SU-DHL-6 (cell line): ENCODE measurements at regions not wholly inside any gene's neighbourhood (a gene's known extent, or its start where the extent isn't known, plus 50 kb on each side); places are given as distances from the start of the nearest gene placed in this dataset.

Source experiments
- H2AFZ ChIP-seq: fragments of 200-600 bp; sonication (generic); 2 replicates; pipeline ENCODE4 v1.6.1; 2014; ENCODE audit warnings: low read depth, mild to moderate bottlenecking, moderate library complexity, mixed read lengths, antibody characterized with exemption, low read length; ENCODE audit not compliant: severe bottlenecking
- H3F3A ChIP-seq: fragments of 200-600 bp; shearing (Covaris generic); 2 replicates; pipeline ENCODE4 v1.6.0; 2016; ENCODE audit warnings: antibody characterized with exemption, mild to moderate bottlenecking; ENCODE audit not compliant: insufficient read depth
- H3K27ac ChIP-seq: fragments of 200-600 bp; sonication (generic); 2 replicates; pipeline ENCODE4 v1.5.1; 2016; ENCODE audit warnings: low read depth, mild to moderate bottlenecking, low read length, moderate library complexity, mixed read lengths
- H3K27me3 ChIP-seq: fragments of 200-600 bp; sonication (generic), shearing (Covaris generic); 2 replicates; pipeline ENCODE4 v1.6.0; 2014; ENCODE audit warnings: mild to moderate bottlenecking, low read length
- H3K36me3 ChIP-seq: fragments of 200-600 bp; sonication (generic); 2 replicates; pipeline ENCODE4 v1.6.1; 2014; ENCODE audit warnings: mild to moderate bottlenecking, low read length, mixed read lengths
- H3K4me2 ChIP-seq: fragments of 300-600, 200-600 bp; shearing (Covaris generic), sonication (generic); 2 replicates; pipeline ENCODE4 v1.6.0; 2014; ENCODE audit warnings: low read length, low read depth, mild to moderate bottlenecking; ENCODE audit not compliant: poor library complexity, severe bottlenecking
- H3K4me3 ChIP-seq: fragments of 200-600 bp; sonication (generic); 2 replicates; pipeline ENCODE4 v1.5.1; 2014; ENCODE audit warnings: antibody characterized with exemption, low read length, mild to moderate bottlenecking, mixed read lengths; ENCODE audit not compliant: insufficient read depth, poor library complexity, severe bottlenecking
- H3K79me2 ChIP-seq: fragments of 200-600 bp; sonication (generic); 2 replicates; pipeline ENCODE4 v1.6.1; 2014; ENCODE audit warnings: mild to moderate bottlenecking, low read length, moderate library complexity; ENCODE audit not compliant: insufficient read depth
- H3K9ac ChIP-seq: fragments of 200-600 bp; sonication (generic); 2 replicates; pipeline ENCODE4 v1.7.0; 2014; ENCODE audit warnings: mild to moderate bottlenecking, low read length
- H3K9me2 ChIP-seq: fragments of 200-600 bp; sonication (generic); replicated peaks from 2 replicates; pipeline ENCODE4 v1.6.1; 2014; ENCODE audit warnings: low read length; ENCODE audit not compliant: insufficient read depth
- H3K9me3 ChIP-seq: fragments of 200-600 bp; sonication (generic); 2 replicates; pipeline ENCODE4 v1.6.1; 2014; ENCODE audit warnings: low read length, mixed read lengths; ENCODE audit not compliant: insufficient read depth
- H4K20me1 ChIP-seq: fragments of 200-600 bp; sonication (generic); 2 replicates; pipeline ENCODE4 v1.6.1; 2014; ENCODE audit warnings: low read depth, mild to moderate bottlenecking, antibody characterized with exemption, low read length, moderate library complexity, mixed read lengths
- EZH2phosphoT487 ChIP-seq: fragments of 200-600 bp; sonication (generic), shearing (Covaris generic); conservative IDR thresholded peaks from 2 replicates; pipeline ENCODE4 v1.6.1; 2018; ENCODE audit warnings: mild to moderate bottlenecking, antibody characterized with exemption, low read length, moderate library complexity, mixed read lengths
- TF ChIP-seq, protein P1 (sequence below): fragments of 200-600 bp; sonication (generic); IDR thresholded peaks from one replicate; pipeline ENCODE4 v1.5.1; 2017; ENCODE audit warnings: antibody characterized with exemption, mild to moderate bottlenecking, low read length, moderate library complexity; ENCODE audit not compliant: insufficient read depth, poor library complexity, severe bottlenecking

DNA sequence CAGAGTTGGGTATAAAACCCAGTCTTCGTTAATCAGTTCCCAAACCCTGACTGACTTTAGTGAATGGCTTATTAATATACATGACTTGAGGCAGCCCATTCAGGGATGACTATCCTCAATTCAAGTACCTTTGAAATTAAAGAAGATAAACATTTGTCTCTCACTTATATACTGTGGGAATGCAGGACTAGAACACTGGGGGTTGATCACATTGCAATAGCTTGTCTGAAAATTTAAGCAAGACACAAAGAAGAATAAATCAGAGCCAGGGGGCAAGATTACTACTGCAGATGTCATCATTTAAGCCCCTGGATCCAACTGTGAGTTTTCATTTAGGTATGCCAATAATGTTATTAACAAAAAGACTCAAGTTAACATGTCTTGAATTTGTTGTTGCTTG, 647.7 kb downstream of the ZPLD1 start:
- no peak overlapping the region for H2AFZ ChIP-seq
- H3K36me3 ChIP-seq: no peaks in the 10 kb centered on the region
- H3K9me3 ChIP-seq: no peaks in the 10 kb centered on the region
- H3K79me2 ChIP-seq: no peaks in the 10 kb centered on the region
- H3K4me2 ChIP-seq: no peak overlapping the region
- H3F3A ChIP-seq: no peaks in the 10 kb centered on the region
- H3K9me2 ChIP-seq: no peaks in the 10 kb centered on the region
- TF ChIP-seq EZH2phosphoT487: no peak
- TF ChIP-seq, protein P1, sequence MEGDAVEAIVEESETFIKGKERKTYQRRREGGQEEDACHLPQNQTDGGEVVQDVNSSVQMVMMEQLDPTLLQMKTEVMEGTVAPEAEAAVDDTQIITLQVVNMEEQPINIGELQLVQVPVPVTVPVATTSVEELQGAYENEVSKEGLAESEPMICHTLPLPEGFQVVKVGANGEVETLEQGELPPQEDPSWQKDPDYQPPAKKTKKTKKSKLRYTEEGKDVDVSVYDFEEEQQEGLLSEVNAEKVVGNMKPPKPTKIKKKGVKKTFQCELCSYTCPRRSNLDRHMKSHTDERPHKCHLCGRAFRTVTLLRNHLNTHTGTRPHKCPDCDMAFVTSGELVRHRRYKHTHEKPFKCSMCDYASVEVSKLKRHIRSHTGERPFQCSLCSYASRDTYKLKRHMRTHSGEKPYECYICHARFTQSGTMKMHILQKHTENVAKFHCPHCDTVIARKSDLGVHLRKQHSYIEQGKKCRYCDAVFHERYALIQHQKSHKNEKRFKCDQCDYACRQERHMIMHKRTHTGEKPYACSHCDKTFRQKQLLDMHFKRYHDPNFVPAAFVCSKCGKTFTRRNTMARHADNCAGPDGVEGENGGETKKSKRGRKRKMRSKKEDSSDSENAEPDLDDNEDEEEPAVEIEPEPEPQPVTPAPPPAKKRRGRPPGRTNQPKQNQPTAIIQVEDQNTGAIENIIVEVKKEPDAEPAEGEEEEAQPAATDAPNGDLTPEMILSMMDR: no peak
- no peaks in the 10 kb centered on the region for H3K27me3 ChIP-seq
- H3K9ac ChIP-seq: no peak overlapping the region
- no peaks in the 10 kb centered on the region for H4K20me1 ChIP-seq
- H3K4me3 ChIP-seq: no peak overlapping the region
- H3K27ac ChIP-seq: no peak overlapping the region

DNA sequence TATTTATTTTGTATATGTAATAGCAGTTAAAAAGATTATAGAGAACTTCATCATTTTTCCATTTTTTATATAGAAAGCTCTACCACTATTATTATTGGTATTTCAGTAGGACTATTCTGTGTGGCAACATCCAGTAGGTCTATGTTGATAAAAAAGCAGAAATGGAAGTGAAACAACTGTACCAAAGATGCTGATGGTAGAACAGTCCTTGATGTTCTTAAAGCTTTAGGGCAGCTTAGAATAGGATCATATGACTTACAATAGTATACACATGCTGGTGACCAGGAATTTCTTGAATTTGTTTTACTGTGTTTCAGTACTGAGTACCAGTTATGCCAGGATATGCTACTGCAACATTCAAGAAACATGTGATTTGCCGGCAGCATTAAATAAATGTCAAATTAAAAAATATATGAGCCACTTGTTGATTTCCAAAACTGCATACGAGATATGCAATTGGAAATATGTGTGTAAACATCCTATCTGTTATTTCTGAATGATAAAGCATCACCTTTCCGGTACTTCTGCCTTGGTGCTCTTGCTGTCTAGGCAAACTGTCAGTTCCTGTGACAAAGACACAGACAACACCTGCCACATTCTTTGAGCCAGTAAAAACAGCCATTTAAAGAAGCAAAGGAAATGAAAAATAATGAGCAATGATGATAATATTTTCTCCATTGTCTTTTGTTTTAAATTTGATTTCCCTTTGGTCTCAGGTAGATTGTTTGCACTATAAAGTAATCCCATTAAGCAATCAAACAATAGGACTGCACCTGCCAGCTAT, 649.2 kb downstream of the ZPLD1 start:
- Histone ChIP-seq H3K9me2 (no peaks in the 10 kb centered on the region), H3K9me3 (no peaks in the 10 kb centered on the region), H3F3A (no peaks in the 10 kb centered on the region), H3K79me2 (no peaks in the 10 kb centered on the region), H2AFZ (no peak overlapping the region), H3K27me3 (no peaks in the 10 kb centered on the region), H3K9ac (no peak overlapping the region), H3K36me3 (no peaks in the 10 kb centered on the region), H3K27ac (no peak overlapping the region), H3K4me2 (no peak overlapping the region), H3K4me3 (no peak overlapping the region), H4K20me1 (no peaks in the 10 kb centered on the region)
- TF ChIP-seq, protein P1: no peak
- TF ChIP-seq EZH2phosphoT487: no peak

DNA sequence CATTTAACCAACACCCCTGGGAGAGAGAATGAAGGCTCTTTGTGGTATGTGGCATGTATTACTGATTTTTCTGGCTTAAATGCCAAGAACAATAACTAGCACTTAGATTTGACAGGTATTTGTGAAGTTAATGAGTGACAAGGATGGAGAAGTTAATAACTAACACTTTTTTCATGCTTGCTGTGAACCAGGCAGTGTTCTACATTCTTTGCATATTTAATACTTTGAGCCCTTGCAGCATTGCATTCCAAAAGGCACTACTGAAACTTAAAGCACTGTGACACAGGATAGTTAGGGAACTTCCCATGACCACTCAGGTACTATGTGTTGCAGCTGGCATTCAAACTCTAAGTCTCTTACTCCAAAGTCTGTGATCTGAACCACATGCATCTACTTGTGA, 650.6 kb downstream of the ZPLD1 start:
- no peaks in the 10 kb centered on the region for H3K9me3 ChIP-seq
- no peaks in the 10 kb centered on the region for H3K27me3 ChIP-seq
- no peaks in the 10 kb centered on the region for H3K36me3 ChIP-seq
- TF ChIP-seq, protein P1: no peak
- no peak for TF ChIP-seq EZH2phosphoT487
- no peak overlapping the region for H3K4me2 ChIP-seq
- H3K79me2 ChIP-seq: no peaks in the 10 kb centered on the region
- H3K4me3 ChIP-seq: no peak overlapping the region
- no peaks in the 10 kb centered on the region for H3F3A ChIP-seq
- 0 out of 2 replicates have a peak, but pooled peaks cover 3% of the 10 kb centered on the region for H3K9me2 ChIP-seq
- no peak overlapping the region for H3K9ac ChIP-seq
- H3K27ac ChIP-seq: no peak overlapping the region
- H2AFZ ChIP-seq: no peak overlapping the region
- no peaks in the 10 kb centered on the region for H4K20me1 ChIP-seq
